Immature natural killer cell (primary cell): ENCODE measurements at regions not wholly inside any gene's neighbourhood (a gene's known extent, or its start where the extent isn't known, plus 50 kb on each side); places are given as distances from the start of the nearest gene placed in this dataset.

Experiments
- DNase-seq, 3 donors: peaks; one replicate each; pipeline ENCODE4 v3.0.0; 2022; ENCODE audit warnings: mixed read lengths in 1 of 3
- H3K27ac Mint-ChIP-seq, 6 donors: one replicate each; pipeline ENCODE4 v1.8.0; 2020; ENCODE audit warnings: mixed read lengths in 6 of 6, mild to moderate bottlenecking in 5 of 6, inconsistent platforms in 4 of 6, moderate library complexity in 3 of 6
- H3K27me3 Mint-ChIP-seq, 3 donors: one replicate each; pipeline ENCODE4 v1.8.0; 2020 to 2021; ENCODE audit warnings: low read depth in 3 of 3, mild to moderate bottlenecking in 3 of 3, mixed read lengths in 3 of 3, moderate library complexity in 3 of 3, inconsistent platforms in 1 of 3
- H3K36me3 Mint-ChIP-seq, 3 donors: one replicate each; pipeline ENCODE4 v1.8.0; 2020; ENCODE audit warnings: mixed read lengths in 3 of 3, inconsistent platforms in 2 of 3, mild to moderate bottlenecking in 2 of 3
- H3K4me1 Mint-ChIP-seq, 2 donors: one replicate each; pipeline ENCODE4 v1.8.0; 2020; ENCODE audit warnings: inconsistent platforms in 2 of 2, mild to moderate bottlenecking in 2 of 2, mixed read lengths in 2 of 2, moderate library complexity in 1 of 2
- H3K4me3 Mint-ChIP-seq, 5 donors: one replicate each; pipeline ENCODE4 v1.8.0; 2020; ENCODE audit warnings: mild to moderate bottlenecking in 5 of 5, mixed read lengths in 5 of 5, inconsistent platforms in 3 of 5, moderate library complexity in 3 of 5
- H3K9me3 Mint-ChIP-seq, 6 donors: one replicate each; pipeline ENCODE4 v1.8.0; 2020; ENCODE audit warnings: mild to moderate bottlenecking in 6 of 6, mixed read lengths in 6 of 6, inconsistent platforms in 4 of 6, moderate library complexity in 3 of 6

DNA sequence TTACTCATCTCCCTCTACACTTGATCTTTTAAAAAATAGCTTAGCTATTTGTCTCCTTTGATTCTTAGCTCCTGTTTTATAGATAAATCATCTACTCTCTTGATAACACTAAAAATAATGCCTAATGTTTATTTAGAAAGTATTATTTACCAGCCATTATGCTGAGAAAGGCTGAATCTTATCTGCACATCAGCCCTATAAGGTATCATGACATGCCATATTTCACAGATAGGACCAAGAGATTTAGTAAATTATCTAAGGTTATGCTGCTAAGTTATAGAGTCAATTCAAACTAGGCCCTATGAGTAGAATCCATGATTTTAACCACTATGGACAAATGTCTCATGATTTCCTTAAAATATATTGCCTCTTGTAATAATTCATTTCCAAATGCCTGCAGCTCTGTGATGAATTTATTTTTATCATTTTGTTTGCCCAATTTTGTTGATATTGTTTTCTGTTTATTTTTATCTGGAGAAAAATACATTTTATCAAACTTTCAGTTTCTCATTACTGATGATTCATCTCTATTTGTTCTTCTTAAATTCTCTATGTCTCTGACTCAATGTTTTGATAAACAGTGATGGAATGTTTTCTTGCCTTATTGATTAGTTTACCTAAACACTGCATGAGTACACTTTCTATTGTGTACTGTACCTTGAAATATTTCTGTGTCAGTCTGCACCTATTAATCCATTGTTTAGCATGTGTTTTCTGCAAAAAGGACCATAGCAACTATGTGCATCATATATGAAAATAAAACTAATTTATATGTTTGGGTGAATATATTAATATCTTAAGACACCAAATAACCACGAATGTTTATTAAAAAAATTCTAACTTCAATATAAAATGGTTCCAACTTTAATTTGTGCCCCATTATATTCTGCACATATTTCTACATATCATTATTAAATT lies 300.8 kb downstream of the CDH9 start:
- Mint-ChIP-seq H3K9me3 (peaks cover 9 to 41% (median 34%) of the 10 kb centered on the region in 6 donors), H3K4me1 (no peaks in the 10 kb centered on the region), H3K4me3 (no peak overlapping the region), H3K27ac (no peak overlapping the region), H3K36me3 (peaks cover 0 to 5% (median 0%) of the 10 kb centered on the region in 3 donors), H3K27me3 (no peaks in the 10 kb centered on the region)
- DNase-seq, result no peak

DNA sequence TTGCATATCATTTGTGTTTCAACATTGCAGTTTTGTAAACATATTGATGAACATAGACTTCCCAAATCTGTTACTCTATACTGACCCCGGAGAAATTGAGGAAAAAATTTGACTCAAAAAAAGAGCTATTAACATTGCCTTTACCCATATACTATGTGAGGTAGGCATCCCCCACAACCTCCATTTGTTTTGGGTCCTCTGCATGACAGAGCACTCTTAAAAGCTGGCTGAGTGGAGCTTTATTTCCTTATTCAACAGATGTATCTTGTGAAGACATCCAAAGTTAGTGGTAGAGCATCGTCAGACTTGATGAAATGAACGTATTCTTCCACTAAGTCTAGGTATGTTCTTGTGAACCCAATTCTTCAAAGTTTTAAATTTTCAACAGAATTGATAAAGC lies 310.5 kb downstream of the CDH9 start:
- DNase-seq, result no peak
- H3K9me3 Mint-ChIP-seq, result peaks cover 16 to 60% (median 37%) of the 10 kb centered on the region in 6 donors
- H3K27me3 Mint-ChIP-seq, result peaks cover 0 to 1% (median 0%) of the 10 kb centered on the region in 3 donors
- no peak overlapping the region for H3K4me3 Mint-ChIP-seq
- H3K36me3 Mint-ChIP-seq, result peaks cover 0 to 4% (median 0%) of the 10 kb centered on the region in 3 donors
- H3K27ac Mint-ChIP-seq, result no peak overlapping the region
- H3K4me1 Mint-ChIP-seq, result no peaks in the 10 kb centered on the region

DNA sequence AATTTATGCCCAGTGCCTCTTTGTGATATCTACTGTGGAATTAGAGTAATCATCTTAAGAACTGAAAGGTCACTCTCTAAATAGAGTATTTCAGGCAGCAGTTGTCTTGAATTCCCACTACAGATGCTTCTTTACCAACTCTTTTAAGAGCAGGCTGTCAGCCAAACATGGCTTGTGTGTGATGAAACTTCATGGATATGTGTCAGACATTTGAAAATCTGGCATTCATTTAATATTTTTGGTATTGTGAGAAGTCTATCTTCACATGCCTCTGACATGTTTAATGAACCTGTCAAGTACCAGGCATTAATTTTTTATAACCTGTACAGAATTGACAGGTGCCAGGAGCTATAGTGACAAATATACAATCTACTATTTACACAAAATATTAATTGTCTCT lies 318.6 kb downstream of the CDH9 start:
- Mint-ChIP-seq H3K9me3 (peaks cover 8 to 55% (median 25%) of the 10 kb centered on the region in 6 donors), H3K4me3 (no peak overlapping the region), H3K27ac (no peak overlapping the region), H3K4me1 (no peaks in the 10 kb centered on the region), H3K27me3 (peaks cover 0 to 1% (median 0%) of the 10 kb centered on the region in 3 donors), H3K36me3 (peaks cover 0 to 6% (median 0%) of the 10 kb centered on the region in 3 donors)
- DNase-seq, result no peak

DNA sequence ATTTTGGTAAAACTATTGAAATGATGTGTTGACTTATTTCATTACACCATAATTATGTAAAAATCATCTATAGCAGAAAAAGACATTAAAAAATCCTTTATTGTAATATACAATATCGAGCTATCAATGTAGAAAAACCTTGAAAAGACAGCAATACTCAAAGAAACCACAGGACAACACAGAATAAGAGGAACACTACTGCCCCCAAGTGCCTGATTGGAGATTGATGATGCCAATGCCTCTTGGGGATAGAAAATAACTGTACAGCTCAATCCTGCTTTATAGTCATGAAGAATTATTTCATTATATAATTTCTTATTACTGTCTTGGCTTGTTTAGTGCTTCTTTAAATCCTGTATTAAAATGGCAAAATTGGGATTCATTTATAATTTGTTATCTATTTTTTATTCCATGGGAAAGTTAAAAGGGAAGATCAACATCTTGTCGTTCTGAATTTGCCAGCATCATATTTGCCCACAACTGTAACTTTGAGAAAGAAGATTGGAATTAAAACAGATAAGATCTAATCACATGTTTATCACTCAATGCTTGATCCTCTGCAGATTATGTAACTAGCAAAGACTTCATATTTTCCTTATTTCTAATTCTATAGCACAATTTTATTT lies 337.5 kb downstream of the CDH9 start:
- no peak overlapping the region for H3K4me3 Mint-ChIP-seq
- no peaks in the 10 kb centered on the region for H3K4me1 Mint-ChIP-seq
- H3K27me3 Mint-ChIP-seq, result peaks cover 0 to 2% (median 0%) of the 10 kb centered on the region in 3 donors
- DNase-seq, result no peak
- no peak overlapping the region for H3K27ac Mint-ChIP-seq
- H3K36me3 Mint-ChIP-seq, result no peaks in the 10 kb centered on the region
- H3K9me3 Mint-ChIP-seq, result peaks cover 0 to 31% (median 15%) of the 10 kb centered on the region in 6 donors

DNA sequence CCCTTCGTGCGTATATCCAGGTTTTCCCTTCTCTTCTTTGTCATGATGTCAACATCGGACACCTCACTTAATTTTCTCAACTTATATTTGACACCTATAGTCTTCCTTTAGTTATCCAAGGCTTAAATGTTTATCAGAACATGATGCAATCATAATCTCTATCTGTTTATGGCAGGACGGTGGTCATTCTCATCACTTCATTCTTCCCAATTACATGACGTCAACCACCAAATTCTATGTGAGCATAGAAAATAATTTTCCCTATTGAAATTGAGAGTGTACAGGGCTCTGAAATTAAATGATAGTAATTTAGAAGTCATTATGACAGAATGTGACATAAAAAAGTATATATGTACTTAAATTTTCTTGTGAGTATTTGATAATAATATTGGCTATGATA lies 345.4 kb downstream of the CDH9 start:
- Mint-ChIP-seq H3K4me3 (no peak overlapping the region), H3K4me1 (no peaks in the 10 kb centered on the region), H3K9me3 (peaks cover 6 to 54% (median 30%) of the 10 kb centered on the region in 6 donors), H3K36me3 (no peaks in the 10 kb centered on the region), H3K27ac (no peak overlapping the region), H3K27me3 (no peaks in the 10 kb centered on the region)
- DNase-seq, result no peak

DNA sequence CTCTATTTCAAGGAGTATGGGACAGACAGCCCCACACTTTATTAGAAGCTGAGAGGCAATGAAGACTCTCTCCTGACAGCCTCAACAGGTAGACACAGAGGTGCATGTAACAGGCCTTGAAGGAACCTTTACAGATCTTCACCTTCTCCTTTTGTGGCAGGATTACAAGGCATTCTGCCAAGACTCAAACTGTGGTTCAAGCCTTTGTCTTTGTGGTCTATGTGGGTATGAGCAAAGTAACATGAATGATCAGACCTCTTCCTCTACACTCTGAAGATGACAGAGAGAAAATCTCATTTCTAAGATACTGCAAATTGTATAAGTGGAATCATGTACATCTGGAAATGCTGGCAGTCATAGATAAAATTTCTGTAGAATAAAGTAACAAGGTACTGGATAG lies 346.9 kb downstream of the CDH9 start:
- H3K4me1 Mint-ChIP-seq, result no peaks in the 10 kb centered on the region
- no peak overlapping the region for H3K4me3 Mint-ChIP-seq
- no peaks in the 10 kb centered on the region for H3K27me3 Mint-ChIP-seq

DNA sequence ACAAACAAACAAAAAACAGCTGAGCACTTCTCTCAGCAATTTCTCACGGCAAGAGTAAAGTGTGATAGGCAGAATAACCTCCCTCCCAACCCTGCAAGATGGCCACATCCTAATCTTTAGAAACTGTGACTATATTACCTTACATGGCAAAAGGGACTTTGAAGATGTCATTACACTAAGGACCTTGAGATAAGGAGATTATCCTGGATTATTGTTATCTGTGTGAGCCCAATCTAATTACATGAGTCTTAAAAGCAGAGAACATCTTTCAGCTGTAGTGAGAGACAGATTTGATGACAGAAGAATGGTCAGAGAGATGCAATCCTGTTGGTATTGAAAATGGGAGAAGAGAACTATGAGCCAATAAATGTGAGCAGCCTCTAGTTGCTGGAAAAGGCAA lies 347.9 kb downstream of the CDH9 start:
- Mint-ChIP-seq H3K4me3 (no peak overlapping the region), H3K9me3 (peaks cover 7 to 56% (median 33%) of the 10 kb centered on the region in 6 donors), H3K27ac (no peak overlapping the region), H3K36me3 (no peaks in the 10 kb centered on the region), H3K4me1 (no peaks in the 10 kb centered on the region), H3K27me3 (no peaks in the 10 kb centered on the region)
- DNase-seq, result no peak

More for the DNA sequence above, 346.9 kb downstream of the CDH9 start:
- Mint-ChIP-seq H3K27ac (no peak overlapping the region), H3K36me3 (no peaks in the 10 kb centered on the region), H3K9me3 (peaks cover 6 to 55% (median 27%) of the 10 kb centered on the region in 6 donors)
- DNase-seq, result no peak

DNA sequence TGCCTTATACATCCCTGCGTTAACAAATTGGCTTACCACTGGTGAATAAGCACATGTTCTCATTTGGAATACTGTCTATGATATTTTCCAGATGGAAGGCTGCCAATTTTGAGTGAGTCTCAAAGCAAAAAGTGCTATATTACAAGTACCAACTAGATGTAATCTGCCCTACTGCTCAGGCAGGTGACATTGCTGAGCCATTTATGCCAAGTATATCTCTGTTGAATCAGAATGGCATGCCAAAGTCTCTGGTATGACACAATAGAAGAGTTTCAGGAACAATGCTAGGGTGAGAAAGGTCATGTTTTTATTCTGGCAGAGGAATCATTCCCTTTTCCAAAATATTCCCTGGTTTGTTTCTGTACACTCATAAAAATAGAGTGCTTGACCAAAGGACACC lies 356.5 kb downstream of the CDH9 start:
- Mint-ChIP-seq H3K36me3 (no peaks in the 10 kb centered on the region), H3K4me1 (no peaks in the 10 kb centered on the region), H3K27ac (no peak overlapping the region), H3K27me3 (no peaks in the 10 kb centered on the region), H3K9me3 (peaks cover 4 to 53% (median 39%) of the 10 kb centered on the region in 6 donors), H3K4me3 (no peak overlapping the region)
- no peak for DNase-seq

DNA sequence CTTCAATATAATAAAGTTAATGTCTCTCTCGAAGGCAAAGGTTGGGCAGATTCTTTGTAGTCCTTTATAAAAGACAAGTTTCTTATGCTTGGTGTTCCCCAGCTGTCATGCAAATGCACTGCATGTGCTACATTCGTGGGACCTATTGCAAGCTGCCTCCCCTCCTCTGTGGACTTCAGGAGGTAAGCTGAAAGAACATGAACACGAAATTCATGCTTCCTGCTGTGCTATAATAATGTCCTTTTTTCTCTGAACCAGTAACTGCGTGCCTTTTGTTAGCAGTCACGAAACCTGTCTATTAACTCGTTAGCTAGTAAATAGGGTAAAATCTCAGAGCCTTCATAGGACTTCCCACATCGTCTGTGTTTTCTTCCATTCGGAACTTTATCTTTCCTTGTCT lies 363.5 kb downstream of the CDH9 start:
- no peak for DNase-seq
- no peaks in the 10 kb centered on the region for H3K27me3 Mint-ChIP-seq
- H3K4me1 Mint-ChIP-seq, result no peaks in the 10 kb centered on the region
- H3K4me3 Mint-ChIP-seq, result no peak overlapping the region
- no peak overlapping the region for H3K27ac Mint-ChIP-seq
- no peaks in the 10 kb centered on the region for H3K36me3 Mint-ChIP-seq
- peaks cover 2 to 47% (median 21%) of the 10 kb centered on the region in 6 donors for H3K9me3 Mint-ChIP-seq

DNA sequence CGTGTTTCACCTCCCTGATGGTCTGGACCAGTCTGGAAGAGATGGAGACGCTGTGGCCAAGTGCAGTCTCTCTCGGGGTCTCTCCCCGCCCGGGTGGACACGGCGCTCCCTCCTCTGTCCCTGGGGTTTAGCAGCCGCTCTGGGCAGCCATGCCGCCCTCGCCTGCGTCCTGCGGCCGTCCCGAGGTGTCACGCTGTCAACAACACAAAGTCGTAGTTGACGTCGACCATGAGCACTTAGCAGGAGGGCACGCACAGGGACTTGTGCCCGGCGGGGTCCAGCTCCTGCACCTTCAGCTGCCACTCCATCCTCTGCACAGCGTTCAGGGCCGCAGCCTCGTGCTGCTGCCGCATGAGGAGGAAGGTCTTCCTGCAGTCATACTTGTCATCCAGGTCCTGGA lies 368.9 kb downstream of the CDH9 start:
- Mint-ChIP-seq H3K27me3 (peaks cover 0 to 2% (median 0%) of the 10 kb centered on the region in 3 donors), H3K4me3 (no peak overlapping the region)

DNA sequence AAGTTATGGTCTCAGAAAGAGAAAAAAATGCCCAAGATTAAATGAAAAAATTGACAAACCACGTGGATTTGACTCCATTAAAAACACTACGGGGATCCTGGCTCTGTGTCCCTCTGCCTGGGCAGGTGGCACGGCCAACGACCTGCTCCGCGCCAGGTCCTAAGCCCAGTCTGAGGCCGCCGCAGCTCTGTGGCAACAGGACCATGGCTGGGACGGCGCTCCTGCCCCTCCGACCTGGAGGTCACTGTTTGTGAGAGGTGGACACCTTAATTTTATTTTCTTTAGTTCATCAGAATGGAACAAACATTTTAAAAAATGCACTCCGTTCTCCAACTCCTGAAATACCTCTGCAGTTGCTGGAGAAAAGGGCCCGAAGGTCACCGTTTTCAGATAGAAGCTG lies 369.4 kb downstream of the CDH9 start:
- Mint-ChIP-seq H3K4me3 (no peak overlapping the region), H3K27me3 (peaks cover 0 to 2% (median 0%) of the 10 kb centered on the region in 3 donors), H3K36me3 (no peaks in the 10 kb centered on the region), H3K27ac (no peak overlapping the region), H3K4me1 (no peaks in the 10 kb centered on the region), H3K9me3 (peaks cover 4 to 30% (median 14%) of the 10 kb centered on the region in 6 donors)
- DNase-seq, result no peak

More for the DNA sequence above, 368.9 kb downstream of the CDH9 start:
- no peak for DNase-seq
- H3K4me1 Mint-ChIP-seq, result no peaks in the 10 kb centered on the region
- H3K36me3 Mint-ChIP-seq, result no peaks in the 10 kb centered on the region
- H3K27ac Mint-ChIP-seq, result no peak overlapping the region
- H3K9me3 Mint-ChIP-seq, result peaks cover 4 to 30% (median 14%) of the 10 kb centered on the region in 6 donors

DNA sequence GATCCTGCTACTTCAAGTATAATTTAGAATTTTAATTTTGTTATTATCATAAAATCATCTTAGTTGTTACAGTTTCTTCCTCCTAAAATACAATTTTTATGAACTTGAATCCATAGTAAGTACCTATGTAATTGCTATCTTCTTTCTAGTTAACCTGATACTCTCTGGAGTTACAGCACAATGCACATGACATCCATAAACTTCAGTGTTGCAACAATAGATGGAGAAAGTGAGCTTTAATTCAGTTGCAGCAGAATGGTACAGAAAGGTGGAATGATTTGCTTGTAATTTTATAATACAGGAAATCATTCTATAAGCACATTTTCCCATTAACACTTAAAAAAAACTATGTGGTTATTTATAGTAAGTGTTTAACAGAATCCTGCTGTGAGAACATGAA lies 372.0 kb downstream of the CDH9 start:
- H3K27me3 Mint-ChIP-seq, result peaks cover 0 to 2% (median 0%) of the 10 kb centered on the region in 3 donors
- no peak overlapping the region for H3K4me3 Mint-ChIP-seq
- no peaks in the 10 kb centered on the region for H3K4me1 Mint-ChIP-seq
- no peaks in the 10 kb centered on the region for H3K36me3 Mint-ChIP-seq
- no peak for DNase-seq
- H3K27ac Mint-ChIP-seq, result no peak overlapping the region
- H3K9me3 Mint-ChIP-seq, result peaks cover 4 to 32% (median 11%) of the 10 kb centered on the region in 6 donors

DNA sequence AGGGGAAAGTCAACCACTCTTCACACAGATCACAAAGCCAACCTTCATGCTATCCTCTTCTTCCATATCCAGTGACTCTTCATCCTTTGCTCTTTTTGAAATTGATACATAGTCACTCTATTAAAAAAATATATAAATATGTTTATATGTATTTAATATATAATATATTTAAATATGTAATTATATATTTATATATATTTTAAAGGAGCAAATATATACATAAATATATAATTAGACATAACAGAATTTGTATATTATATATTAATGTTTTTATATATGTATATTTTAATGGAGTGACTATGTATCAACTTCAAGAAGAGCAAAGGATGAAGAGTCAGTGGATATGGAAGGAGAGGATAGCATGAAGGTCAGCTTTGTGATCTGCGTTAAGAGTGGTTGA lies 374.9 kb downstream of the CDH9 start:
- peaks cover 0 to 2% (median 0%) of the 10 kb centered on the region in 3 donors for H3K27me3 Mint-ChIP-seq
- no peaks in the 10 kb centered on the region for H3K36me3 Mint-ChIP-seq
- peaks cover 14 to 43% (median 23%) of the 10 kb centered on the region in 6 donors for H3K9me3 Mint-ChIP-seq
- DNase-seq, result no peak
- H3K27ac Mint-ChIP-seq, result no peak overlapping the region
- H3K4me1 Mint-ChIP-seq, result no peaks in the 10 kb centered on the region
- no peak overlapping the region for H3K4me3 Mint-ChIP-seq

DNA sequence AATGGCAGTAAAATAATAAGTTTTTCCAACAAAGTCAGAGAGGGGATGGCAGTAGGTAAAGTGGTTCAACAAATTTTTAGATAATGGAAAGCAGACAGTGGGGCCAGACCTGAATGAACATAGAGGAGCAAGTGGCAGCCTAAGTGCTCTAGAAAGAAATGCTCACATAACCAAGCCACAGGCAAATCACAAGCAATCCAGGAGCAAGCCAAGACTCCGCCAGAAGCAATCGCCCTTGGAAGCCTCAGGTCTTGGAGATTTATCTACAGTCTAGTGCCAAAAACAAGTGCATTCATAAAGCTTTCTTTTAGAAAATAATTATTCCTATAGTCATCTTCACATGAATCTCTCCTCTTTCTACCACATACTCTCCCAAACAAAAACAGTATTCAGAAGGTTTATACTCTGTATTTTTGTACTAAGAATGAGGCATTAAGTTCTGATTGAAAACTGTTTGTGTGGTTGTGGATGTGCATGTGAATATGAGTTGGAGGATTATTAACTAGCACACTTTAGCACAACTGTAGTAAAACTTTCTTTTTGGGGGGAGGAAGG lies 375.5 kb downstream of the CDH9 start:
- no peaks in the 10 kb centered on the region for H3K4me1 Mint-ChIP-seq
- no peak overlapping the region for H3K27ac Mint-ChIP-seq
- H3K36me3 Mint-ChIP-seq, result no peaks in the 10 kb centered on the region
- no peak for DNase-seq
- no peak overlapping the region for H3K4me3 Mint-ChIP-seq
- peaks cover 18 to 47% (median 25%) of the 10 kb centered on the region in 6 donors for H3K9me3 Mint-ChIP-seq
- peaks cover 0 to 2% (median 0%) of the 10 kb centered on the region in 3 donors for H3K27me3 Mint-ChIP-seq
